Heart right ventricle (tissue), 16 donors: ENCODE measurements at regions not wholly inside any gene's neighbourhood (a gene's known extent, or its start where the extent isn't known, plus 50 kb on each side); places are given as distances from the start of the nearest gene placed in this dataset.

Experiments used
- ATAC-seq, 8 donors: fragments of 200-7000 bp; cut with Tn5 transposase; one replicate each; pipeline ENCODE4 v1.9.1; 2020; ENCODE audit warnings: mild to moderate bottlenecking in 8 of 8, moderate library complexity in 8 of 8, moderate number of reproducible peaks in 1 of 8
- DNase-seq, 2 donors: peaks; one replicate each; pipeline ENCODE4 v3.0.0-alpha.2; 2020
- H3K27ac ChIP-seq, 10 donors: fragments of 200-600 bp; sonication (generic) in 2 of 10; one replicate each; pipeline versions ENCODE4 v1.5.0 to v1.8.0; 2020 to 2022; ENCODE audit warnings: mild to moderate bottlenecking in 3 of 10
- H3K27me3 ChIP-seq, 7 donors: fragments of 200-600 bp; one replicate each; pipeline ENCODE4 v1.8.0; 2021 to 2022; ENCODE audit warnings: mild to moderate bottlenecking in 2 of 7
- H3K36me3 ChIP-seq, 9 donors: fragments of 200-600 bp; sonication (generic) in 1 of 9; one replicate each; pipeline versions ENCODE4 v1.5.0 to v1.8.0; 2020 to 2022; ENCODE audit warnings: mild to moderate bottlenecking in 2 of 9
- H3K4me1 ChIP-seq, 9 donors: fragments of 200-600 bp; sonication (generic) in 1 of 9; one replicate each; pipeline versions ENCODE4 v1.5.0 to v1.8.0; 2020 to 2022; ENCODE audit warnings: mild to moderate bottlenecking in 4 of 9
- H3K4me3 ChIP-seq, 10 donors: fragments of 200-600 bp; sonication (generic) in 2 of 10; one replicate each; pipeline versions ENCODE4 v1.5.0 to v1.8.0; 2020 to 2022; ENCODE audit warnings: mild to moderate bottlenecking in 7 of 10, moderate library complexity in 2 of 10
- H3K9me3 ChIP-seq, 11 donors: fragments of 200-600 bp in 10 of 11; sonication (generic) in 2 of 11; one replicate each; pipeline versions ENCODE4 v1.5.0 to v1.8.0; 2013 to 2022; ENCODE audit warnings: mild to moderate bottlenecking in 2 of 11, control low read depth in 1 of 11, moderate library complexity in 1 of 11
- WGBS, 2 donors: extraction: QIAGEN DNeasy Blood & Tissue Kit; methylation state at CpG; one replicate each; pipeline ENCODE4 v1.1.7; 2013; ENCODE audit warnings: inconsistent platforms in 1 of 2; 5-methylcytosine and 5-hydroxymethylcytosine counted together
- intact Hi-C, 10 donors: fragments of 100-400 bp; cut with DNase I; formaldehyde crosslinking; loops; one replicate each; pipeline versions ENCODE4 v1.11.1 to v1.14.2; 2022
- TF ChIP-seq, protein P1 (sequence below), 9 donors: fragments of 200-600 bp; sonication (generic) in 2 of 9; IDR thresholded peaks; one replicate each; pipeline versions ENCODE4 v1.5.0 to v1.8.0; 2021 to 2022; ENCODE audit warnings: antibody characterized with exemption in 9 of 9, mild to moderate bottlenecking in 5 of 9, moderate library complexity in 1 of 9
- donor health status: Arrhythmogenic right ventricular cardiomyopathy.
- donor health status: ischemic (EF 13 %, LVEDD 7.1; RV severe dilation, severe dysfunction).
- donor health status: healthy with polysubstance abuse.
- donor health status: DM: no; HTN: yes; CAD: no.
- donor health status: DM: no; HTN: no; CAD: no.
- donor health status: ischemic (EF 25% LVEDD 6.9; RV normal size, moderate dysfunction).
- donor health status: ischemic (EF 25% LVEDD 5.7; RV mildly dilated, moderate dysfunction).
- donor health status: healthy.
- donor health status: DM: yes; HTN: yes; CAD: no.
- donor health status: Ischemic cardiomyopathy.
- donor health status: ischemic (EF 35%, LVEDD 5.7; RV mildly dilated, moderate dysfunction).
- donor health status: nonischemic (EF 11% LVEDD 7.7; RV severe dilation, severe dysfunction).
- donor health status: DM: yes; HTN: yes; CAD: no.
- donor health status: PGD.
- donor health status: ischemic (EF 29% LVEDD 5.4; RV normal size, mild dysfunction).
- donor health status: nonischemic (EF 23%, LVEDD 6.1; RV moderate dilation, normal function).

- Histone ChIP-seq H3K4me3 (no peak overlapping the region), H3K9me3 (no peaks in the 10 kb centered on the region), H3K27ac (no peak overlapping the region), H3K4me1 (peaks cover 0 to 25% (median 0%) of the 10 kb centered on the region in 9 donors), H3K36me3 (no peaks in the 10 kb centered on the region), H3K27me3 (no peaks in the 10 kb centered on the region)
- DNase-seq (no peak), ATAC-seq (no peak)
- TF ChIP-seq, protein P1, sequence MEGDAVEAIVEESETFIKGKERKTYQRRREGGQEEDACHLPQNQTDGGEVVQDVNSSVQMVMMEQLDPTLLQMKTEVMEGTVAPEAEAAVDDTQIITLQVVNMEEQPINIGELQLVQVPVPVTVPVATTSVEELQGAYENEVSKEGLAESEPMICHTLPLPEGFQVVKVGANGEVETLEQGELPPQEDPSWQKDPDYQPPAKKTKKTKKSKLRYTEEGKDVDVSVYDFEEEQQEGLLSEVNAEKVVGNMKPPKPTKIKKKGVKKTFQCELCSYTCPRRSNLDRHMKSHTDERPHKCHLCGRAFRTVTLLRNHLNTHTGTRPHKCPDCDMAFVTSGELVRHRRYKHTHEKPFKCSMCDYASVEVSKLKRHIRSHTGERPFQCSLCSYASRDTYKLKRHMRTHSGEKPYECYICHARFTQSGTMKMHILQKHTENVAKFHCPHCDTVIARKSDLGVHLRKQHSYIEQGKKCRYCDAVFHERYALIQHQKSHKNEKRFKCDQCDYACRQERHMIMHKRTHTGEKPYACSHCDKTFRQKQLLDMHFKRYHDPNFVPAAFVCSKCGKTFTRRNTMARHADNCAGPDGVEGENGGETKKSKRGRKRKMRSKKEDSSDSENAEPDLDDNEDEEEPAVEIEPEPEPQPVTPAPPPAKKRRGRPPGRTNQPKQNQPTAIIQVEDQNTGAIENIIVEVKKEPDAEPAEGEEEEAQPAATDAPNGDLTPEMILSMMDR (IDR thresholded peaks at IDR 0.05): no peak
- 91 to 92% methylated on average over 7 of the region's 7 CpGs for WGBS, 2 donors
- intact Hi-C loops: loop anchor here in 1 of 10 donors (10.0 kb wide), 1 partner anchor 145 kb away; the partner anchor contains the start of gene BMP4
Measured at GRCh38 chr14:53810221-53810620, 146.4 kb downstream of the BMP4 start.

- peak overlapping the region in 3 of 10 donors; percentile 6 to 51 (median 39) for H3K27ac ChIP-seq
- H3K36me3 ChIP-seq: no peaks in the 10 kb centered on the region
- ATAC-seq (peak in 1 of 8 donors; percentile 45), DNase-seq (no peak)
- TF ChIP-seq, protein P1 (IDR thresholded peaks at IDR 0.05): no peak
- no peak overlapping the region for H3K4me3 ChIP-seq
- intact Hi-C loops: loop anchor here in 2 of 10 donors (10.0 kb wide), 1 partner anchor 147 kb away; the partner anchor contains the start of gene BMP4 (in 2 of the 2)
- peaks cover 0 to 5% (median 0%) of the 10 kb centered on the region in 11 donors for H3K9me3 ChIP-seq
- peaks cover 0 to 18% (median 0%) of the 10 kb centered on the region in 9 donors for H3K4me1 ChIP-seq
- H3K27me3 ChIP-seq: no peaks in the 10 kb centered on the region
Measured at GRCh38 chr14:53808042-53808441, 148.6 kb downstream of the BMP4 start.

DNA sequence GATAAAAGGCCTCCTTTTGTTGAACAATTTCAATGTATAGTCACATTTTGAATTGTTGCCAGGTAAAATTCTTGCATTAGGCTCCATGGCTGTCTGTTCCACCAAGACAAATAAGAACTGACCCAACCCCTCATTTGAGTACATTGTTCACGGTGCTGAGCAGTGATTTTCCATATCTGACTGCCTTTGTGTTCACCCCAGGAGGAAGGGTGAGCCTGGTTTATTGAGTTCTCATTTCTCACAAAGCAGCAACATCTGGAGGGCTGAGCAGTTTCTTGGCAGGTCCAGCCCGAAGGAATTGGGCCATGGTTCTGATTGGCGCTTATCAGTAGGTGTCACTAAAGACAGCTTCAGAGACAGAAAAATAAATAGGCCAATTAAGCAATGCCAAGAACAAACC is 149.1 kb downstream of the BMP4 start:
- intact Hi-C loops: loop anchor here in 2 of 10 donors (10.0 kb wide), 1 partner anchor 147 kb away; the partner anchor contains the start of gene BMP4 (in 2 of the 2)
- WGBS, 2 donors: 52 to 65% methylated on average over 3 of the region's 3 CpGs
- Histone ChIP-seq H3K9me3 (peaks cover 0 to 5% (median 0%) of the 10 kb centered on the region in 11 donors), H3K4me1 (peaks cover 0 to 18% (median 0%) of the 10 kb centered on the region in 9 donors), H3K27me3 (no peaks in the 10 kb centered on the region), H3K4me3 (no peak overlapping the region), H3K36me3 (no peaks in the 10 kb centered on the region), H3K27ac (peak overlapping the region in 6 of 10 donors; percentile 1 to 51 (median 26))
- TF ChIP-seq, protein P1 (IDR thresholded peaks at IDR 0.05): peak in 3 of 9 donors; percentile 8 to 36 (median 18)
- ATAC-seq (peak in 7 of 8 donors; percentile 67 to 91 (median 76)), DNase-seq (peak; percentile 20 to 26)

- 77 to 79% methylated on average over 2 of the region's 2 CpGs for WGBS, 2 donors
- Histone ChIP-seq H3K9me3 (peaks cover 0 to 5% (median 0%) of the 10 kb centered on the region in 11 donors), H3K4me1 (peaks cover 0 to 18% (median 0%) of the 10 kb centered on the region in 9 donors), H3K36me3 (no peaks in the 10 kb centered on the region), H3K27ac (peak overlapping the region in 6 of 10 donors; percentile 1 to 51 (median 26)), H3K27me3 (no peaks in the 10 kb centered on the region), H3K4me3 (no peak overlapping the region)
- ATAC-seq: peak in 3 of 8 donors; percentile 55 to 94 (median 71)
- no peak for DNase-seq
- TF ChIP-seq, protein P1 (IDR thresholded peaks at IDR 0.05): no peak
- intact Hi-C loops: loop anchor here in 2 of 10 donors (10.0 kb wide), 1 partner anchor 148 kb away; the partner anchor contains the start of gene BMP4 (in 2 of the 2)
Measured at GRCh38 chr14:53807108-53807507, 149.5 kb downstream of the BMP4 start.
